Activated CD4-positive, alpha-beta T cell treated with anti-CD3 and anti-CD28 coated beads, Interleukin-2, Interleukin-6, amounts not matched to agents 100 ng/mL and 50 ng/mL, durations not matched to agents 16 hours and 8 hours (primary cell): ENCODE measurements at regions not wholly inside any gene's neighbourhood (a gene's known extent, or its start where the extent isn't known, plus 50 kb on each side); places are given as distances from the start of the nearest gene placed in this dataset.
"Not testable (repeated sequence)": the region's sequence is repeated elsewhere in the genome, so short reads cannot be mapped to it uniquely, and the experiment has no call there.

Experiments used
- DNase-seq: peaks from one replicate; pipeline ENCODE4 v3.0.0-alpha.2; 2020

DNA sequence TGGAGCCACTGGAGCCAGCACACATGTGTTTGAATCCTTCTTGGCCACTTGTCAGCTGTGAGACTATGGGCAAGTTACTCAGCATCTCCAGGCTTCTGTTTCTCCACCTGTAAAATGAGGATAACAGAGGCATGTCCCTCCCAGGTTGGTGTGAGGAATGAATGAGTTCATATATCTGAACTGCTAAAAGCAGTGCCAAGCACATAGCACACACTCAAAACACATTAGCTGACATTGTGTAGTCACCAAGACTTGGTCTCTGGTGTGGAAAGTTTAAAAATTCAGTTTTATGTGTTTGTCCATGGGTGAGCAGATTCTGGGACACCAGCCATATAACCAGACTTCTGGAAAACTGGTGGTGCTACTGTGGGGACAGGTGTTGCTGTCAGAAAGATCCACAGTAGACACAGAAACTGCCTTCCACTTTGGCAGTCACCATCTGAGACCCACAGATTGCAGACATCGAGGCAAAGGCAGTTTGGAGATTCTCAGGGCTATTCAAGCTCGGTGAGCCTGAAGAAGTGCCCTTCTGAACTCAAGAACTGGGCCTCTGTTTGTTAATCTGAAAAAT, 115.8 kb downstream of the MRPL14 start:
- DNase-seq: no peak

DNA sequence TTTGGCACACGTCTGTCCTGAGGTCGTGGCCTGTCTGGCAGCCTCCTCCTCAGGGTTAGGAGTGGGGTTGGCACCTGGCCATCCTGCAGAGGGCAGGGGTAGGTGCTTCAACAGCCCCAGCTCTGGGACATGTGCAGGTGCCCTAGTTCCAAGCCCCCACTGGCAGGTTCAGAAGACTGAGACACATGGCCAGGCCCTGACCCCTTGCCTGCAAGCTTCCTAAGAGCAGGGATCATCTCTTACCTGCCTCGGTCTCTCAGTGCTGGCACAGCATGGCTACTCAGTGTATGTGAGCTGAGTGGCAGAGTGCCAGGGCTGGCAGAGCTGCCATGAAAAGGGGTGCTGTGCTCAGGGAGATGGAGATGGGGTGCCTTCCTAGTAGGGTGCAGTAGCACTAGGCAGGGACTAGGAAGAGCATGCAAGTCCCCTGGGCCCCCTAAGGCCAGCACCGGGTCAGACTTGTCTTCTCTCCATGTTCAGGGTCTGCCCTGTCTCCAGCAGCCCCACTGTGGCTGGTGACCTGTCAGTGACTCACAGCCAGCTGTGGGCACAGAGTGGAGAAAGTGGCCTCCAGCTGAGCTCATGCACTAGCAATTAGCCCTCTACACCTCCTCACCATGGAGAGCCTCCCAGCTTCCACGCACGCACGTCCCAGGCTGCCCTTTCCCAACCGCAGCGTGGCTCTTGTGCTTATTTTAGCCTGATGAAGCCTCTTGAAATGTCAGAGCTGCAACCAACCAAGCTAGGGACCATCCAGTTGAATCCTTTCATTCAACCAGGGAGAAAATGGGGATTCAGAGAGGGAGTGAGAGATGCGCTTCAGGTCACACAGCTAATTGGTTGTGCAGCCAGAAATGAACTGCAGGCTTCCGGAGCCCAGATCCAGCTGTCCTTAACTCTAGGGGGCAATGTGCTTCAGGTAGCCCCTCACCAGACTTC, 116.6 kb downstream of the MRPL14 start:
- no peak for DNase-seq

DNA sequence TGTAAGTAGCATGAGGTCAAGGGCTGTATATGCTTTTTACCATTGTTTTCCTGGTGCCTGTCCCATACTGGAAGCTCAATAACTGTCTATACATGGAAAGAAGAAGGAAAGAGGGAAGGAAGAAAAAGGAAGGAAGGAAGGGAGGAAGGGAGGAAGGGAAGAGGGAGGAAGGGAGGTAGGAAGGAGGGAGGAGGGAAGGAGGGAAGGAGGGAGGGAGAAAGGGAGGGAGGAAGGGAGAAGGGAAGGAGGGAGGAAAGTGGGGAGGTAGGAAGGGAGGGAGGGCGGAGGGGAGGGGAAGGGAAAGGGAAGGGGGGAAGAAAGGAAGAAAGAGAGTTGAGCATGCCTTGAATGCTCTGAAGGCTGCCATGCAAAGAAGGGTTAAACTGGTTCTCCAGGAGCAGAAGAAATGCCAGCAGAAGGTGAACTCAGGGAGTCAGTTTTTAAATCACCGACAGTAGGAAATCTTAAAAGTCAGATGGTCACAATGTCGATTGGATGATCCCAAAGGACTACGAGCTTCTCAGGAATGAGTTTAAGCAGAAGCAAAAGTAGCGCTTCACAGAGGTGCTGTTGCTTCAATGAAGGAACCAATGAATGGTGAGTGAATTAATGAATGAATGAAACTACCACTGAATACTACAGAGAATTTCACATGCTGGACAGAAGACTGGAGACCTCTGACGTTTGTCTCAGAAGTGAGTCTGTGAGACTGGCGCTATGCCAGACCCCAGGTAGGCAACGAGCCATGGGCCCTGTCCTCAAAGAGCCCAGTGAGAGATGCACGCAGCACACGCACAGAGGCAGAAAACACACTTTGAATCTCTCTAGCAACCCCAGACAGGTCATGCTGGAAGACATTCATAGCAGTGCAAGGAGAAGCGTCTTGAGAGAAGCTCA, 117.6 kb downstream of the MRPL14 start:
- DNase-seq: no peak

GRCh38 chr6:44008821-44009370, 118.4 kb downstream of the MRPL14 start:
- no peak for DNase-seq

GRCh38 chr6:44007818-44008621, 119.2 kb downstream of the MRPL14 start:
- DNase-seq: no peak

DNA sequence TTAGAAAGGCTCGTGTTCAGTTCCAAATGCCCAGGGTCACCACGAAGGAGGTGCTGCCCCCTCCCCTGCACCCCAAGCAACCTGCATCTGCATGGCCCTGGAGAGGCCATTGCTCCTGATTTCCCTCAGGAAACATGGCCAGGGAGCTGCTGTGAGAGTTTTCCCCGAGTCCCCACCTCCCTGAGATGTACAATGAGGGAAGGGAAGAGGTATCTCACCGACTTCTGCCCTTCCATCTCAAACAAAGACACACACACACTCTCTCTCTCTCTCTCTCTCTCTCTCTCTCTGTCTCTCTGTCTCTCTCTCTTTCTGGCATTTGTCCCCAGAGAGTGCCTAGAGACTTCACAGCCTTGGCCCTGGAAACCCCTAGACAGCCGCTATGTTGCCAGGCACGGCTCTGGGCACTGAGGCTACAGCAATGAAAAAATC, 120.4 kb downstream of the MRPL14 start:
- no peak for DNase-seq

GRCh38 chr6:44006123-44006871, 121.0 kb downstream of the MRPL14 start:
- no peak for DNase-seq

- DNase-seq: no peak
Measured at GRCh38 chr6:44005507-44005903, 121.7 kb downstream of the MRPL14 start.

GRCh38 chr6:44004625-44005506, 122.4 kb downstream of the MRPL14 start:
- DNase-seq: peak; percentile 36

DNA sequence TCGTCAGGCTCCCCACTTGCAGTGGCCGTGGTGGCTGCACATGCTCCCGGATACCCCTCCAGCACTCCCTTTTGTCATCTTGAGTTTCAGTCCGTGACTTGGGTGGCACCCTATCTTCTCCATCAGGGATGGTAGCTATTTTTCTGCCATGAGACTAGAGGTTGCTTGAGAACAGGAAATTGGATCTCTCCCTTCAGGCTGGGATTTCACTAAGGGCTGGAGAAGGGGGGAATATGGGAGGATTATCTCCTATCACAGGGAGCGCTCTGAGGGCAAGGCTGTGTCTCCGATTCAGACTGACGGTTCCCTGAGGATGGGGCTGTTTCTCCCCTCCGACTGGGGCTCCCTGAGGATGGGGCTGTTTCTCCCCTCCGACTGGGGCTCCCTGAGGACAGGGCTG, 123.1 kb downstream of the MRPL14 start:
- no peak for DNase-seq

DNA sequence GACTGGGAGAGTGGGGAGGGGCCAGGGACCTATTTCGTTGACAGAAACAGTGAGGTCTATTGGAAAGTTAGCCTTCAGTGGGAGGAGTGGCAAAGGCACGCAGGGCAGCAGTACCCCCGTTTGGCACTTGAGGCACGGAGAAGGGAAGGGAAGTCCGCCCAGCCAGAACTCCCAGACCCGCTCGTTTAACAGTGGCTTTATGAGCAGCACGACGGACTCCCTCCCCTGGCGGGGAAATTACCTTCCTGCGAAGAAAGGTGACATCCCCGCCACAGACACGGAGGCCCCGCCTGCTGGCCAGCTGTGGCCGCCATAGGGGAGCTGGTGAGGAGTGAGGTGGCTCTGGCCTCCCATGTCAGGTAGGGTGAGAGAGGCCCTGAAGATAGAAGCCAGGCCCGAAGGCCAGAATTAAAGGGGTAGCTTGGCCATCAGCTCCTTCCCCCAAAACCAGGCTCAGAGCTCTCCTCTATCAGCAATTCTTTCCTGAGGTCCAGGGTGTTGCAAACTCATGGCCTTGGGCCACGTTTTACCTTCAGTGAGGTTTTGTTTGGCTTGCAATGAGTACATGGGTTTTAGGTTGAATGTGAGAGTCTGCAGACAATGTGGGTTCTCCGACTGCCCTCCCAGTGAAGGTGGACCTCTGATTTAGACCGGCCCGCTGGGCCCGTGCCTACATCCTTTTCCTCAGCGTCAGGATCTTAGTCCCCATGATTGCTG, 123.7 kb downstream of the MRPL14 start:
- no peak for DNase-seq

DNA sequence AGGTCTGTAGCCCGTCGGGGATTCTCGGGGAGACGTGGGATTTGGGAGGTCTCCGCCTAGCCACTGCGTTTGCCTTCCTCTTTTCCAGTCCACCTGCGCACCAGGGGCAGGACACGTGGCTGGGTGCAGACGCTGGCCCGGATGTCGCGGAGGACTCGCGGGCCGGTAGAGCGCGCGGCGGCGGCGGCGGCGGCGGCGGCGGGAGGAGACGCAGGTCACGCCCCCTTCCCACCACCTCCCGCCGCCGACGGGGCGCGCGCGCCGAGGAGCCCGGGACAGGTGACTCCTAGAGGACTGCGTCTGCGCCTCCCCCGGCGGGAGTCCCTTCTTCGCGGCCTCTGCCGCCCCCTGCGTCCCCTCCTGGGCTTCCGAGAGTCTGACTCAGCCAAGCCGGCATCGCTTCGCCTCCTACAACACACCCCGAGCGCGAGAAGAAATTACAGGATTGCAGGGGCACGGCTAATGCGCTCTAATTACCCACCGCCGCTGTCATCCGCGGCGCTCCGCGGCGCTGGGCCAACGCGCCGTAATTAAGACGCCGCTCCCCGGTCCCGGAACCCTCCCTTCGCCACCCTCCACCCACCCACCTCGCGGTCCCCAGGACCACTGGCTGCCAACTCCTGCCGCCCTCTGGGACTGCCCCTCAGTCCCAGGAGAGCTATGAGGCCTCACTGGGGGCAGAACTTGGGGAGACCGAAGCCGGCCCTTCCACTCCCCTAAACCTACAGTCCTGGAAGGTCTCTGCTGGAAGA, 124.5 kb downstream of the MRPL14 start:
- DNase-seq: peak; percentile 65

- DNase-seq: no peak
Measured at GRCh38 chr6:44002067-44002592, 125.1 kb downstream of the MRPL14 start.

DNA sequence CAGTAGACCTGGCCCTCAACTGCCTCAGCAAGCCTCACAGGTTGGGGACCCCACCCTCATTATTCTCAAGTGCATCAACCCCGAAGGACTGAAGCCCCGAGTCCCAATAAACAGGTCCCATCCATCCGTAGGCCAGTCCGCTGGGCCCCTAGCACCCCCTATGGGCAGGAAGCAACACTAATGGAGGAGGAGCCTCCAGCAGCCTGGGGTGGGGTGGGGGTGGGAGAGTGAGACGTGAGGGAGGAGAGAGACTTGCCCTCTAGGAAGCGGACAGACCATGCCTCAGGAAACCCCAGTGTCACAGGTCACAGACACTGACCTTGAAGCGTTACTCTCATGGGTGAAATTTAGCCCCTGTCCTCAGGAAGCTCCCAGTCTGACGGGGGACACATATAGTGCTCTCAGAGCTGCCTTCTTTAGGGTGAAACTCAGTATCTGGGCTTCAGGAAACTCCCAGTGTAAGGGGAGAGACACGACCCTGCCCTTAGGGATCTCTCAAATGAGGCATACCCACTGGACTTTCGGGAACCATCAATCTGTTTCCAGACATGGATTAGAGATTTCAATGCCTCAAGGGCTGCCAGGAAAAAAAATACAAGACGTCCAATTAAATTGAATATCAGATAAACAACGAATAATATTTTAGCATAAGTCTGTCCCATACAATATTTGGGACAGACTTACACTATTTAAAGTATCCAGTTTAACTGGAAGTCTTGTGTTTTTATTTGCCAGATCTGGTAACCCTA, 125.8 kb downstream of the MRPL14 start:
- peak; percentile 65 for DNase-seq

DNA sequence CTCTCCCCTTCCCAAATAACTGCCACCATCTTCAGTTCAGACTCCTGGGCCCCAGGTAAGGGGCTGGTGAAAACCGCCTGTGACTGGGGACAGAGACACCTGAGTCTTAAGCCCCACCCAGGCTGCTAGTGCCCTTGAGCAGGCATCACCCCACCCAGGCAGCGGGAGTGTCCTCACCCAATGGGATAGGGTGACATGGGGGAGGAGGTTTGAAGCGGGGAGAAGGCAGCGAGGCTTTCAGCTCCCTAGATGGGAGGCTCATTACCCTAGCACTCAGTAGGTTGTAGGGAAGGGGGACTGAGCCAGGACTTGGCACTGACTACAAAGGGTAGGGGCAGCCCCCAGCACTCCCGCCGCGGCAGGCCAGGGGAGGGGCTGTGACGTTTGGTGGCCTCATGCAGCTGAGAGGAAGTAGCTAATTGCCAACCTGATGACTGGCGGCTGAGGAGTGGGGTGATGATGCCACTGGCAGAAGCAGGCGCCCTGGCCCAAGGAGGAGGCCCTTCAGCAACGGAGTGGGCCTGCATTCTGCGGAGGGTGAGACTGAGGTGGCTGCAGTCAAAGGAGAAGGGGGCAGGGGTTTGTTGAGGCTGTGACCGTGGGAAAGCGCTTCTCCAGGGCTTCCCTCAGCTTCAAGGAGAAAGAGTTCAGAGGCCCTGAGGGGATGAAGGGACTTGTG, 126.9 kb downstream of the MRPL14 start:
- peak; percentile 64 for DNase-seq

- DNase-seq: no peak
Measured at GRCh38 chr6:43999628-44000027, 127.6 kb downstream of the MRPL14 start.

DNA sequence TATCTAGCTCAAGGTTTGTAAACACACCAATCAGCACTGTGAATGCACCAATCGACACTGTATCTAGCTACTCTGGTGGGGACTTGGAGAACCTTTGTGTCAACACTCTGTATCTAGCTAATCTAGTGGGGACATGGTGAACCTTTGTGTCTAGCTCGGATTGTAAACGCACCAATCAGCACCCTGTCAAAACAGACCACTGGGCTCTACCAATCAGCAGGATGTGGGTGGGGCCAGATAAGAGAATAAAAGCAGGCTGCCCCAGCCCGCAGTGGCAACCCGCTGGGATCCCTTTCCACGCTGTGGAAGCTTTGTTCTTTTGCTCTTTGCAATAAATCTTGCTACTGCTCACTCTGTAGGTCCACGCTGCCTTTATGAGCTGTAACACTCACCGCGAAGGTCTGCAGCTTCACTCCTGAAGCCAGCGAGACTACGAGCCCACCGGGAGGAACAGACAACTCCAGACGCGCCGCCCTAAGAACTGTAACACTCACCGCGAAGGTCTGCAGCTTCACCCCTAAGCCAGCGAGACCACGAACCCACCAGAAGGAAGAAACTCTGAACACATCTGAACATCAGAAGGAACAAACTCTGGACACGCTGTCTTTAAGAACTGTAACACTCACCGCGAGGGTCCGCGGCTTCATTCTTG, 128.5 kb downstream of the MRPL14 start:
- not testable (repeated sequence) for DNase-seq
